ENCODE measurements at regions not wholly inside any gene's neighbourhood (a gene's known extent, or its start where the extent isn't known, plus 50 kb on each side); places are given as distances from the start of the nearest gene placed in this dataset.

GRCh38 chr15:47461652-47462141 lies 255.6 kb upstream of the SEMA6D start:
- DNase-seq (ENCODE audit: low read depth): peak; percentile 63
- TF ChIP-seq CTCF (conservative IDR thresholded peaks at IDR 0.05; ENCODE audit: low read depth, low read length): no peak
- no peak overlapping the region for H3K4me3 ChIP-seq (ENCODE audit: low read depth, low read length)

- DNase-seq (ENCODE audit: low read depth): peak; percentile 81
- H3K4me3 ChIP-seq (ENCODE audit: low read depth, low read length): no peak overlapping the region
- no peak for TF ChIP-seq CTCF (conservative IDR thresholded peaks at IDR 0.05; ENCODE audit: low read depth, low read length)
Measured at GRCh38 chr15:47466357-47466756, 250.9 kb upstream of the SEMA6D start.

- no peak for TF ChIP-seq CTCF (conservative IDR thresholded peaks at IDR 0.05; ENCODE audit: low read depth, low read length)
- no peak for DNase-seq (ENCODE audit: low read depth)
- no peak overlapping the region for H3K4me3 ChIP-seq (ENCODE audit: low read depth, low read length)
Measured at GRCh38 chr15:47470983-47471382, 246.3 kb upstream of the SEMA6D start.

GRCh38 chr15:47473106-47473725 lies 244.1 kb upstream of the SEMA6D start:
- no peak for TF ChIP-seq CTCF (conservative IDR thresholded peaks at IDR 0.05; ENCODE audit: low read depth, low read length)
- H3K4me3 ChIP-seq (ENCODE audit: low read depth, low read length): no peak overlapping the region
- no peak for DNase-seq (ENCODE audit: low read depth)

- no peak overlapping the region for H3K4me3 ChIP-seq (ENCODE audit: low read depth, low read length)
- no peak for DNase-seq (ENCODE audit: low read depth)
- TF ChIP-seq CTCF (conservative IDR thresholded peaks at IDR 0.05; ENCODE audit: low read depth, low read length): no peak
Measured at GRCh38 chr15:47473832-47474231, 243.5 kb upstream of the SEMA6D start.

GRCh38 chr15:47475336-47475735 lies 242.0 kb upstream of the SEMA6D start:
- no peak for DNase-seq (ENCODE audit: low read depth)
- TF ChIP-seq CTCF (conservative IDR thresholded peaks at IDR 0.05; ENCODE audit: low read depth, low read length): no peak
- H3K4me3 ChIP-seq (ENCODE audit: low read depth, low read length): no peak overlapping the region

- no peak overlapping the region for H3K4me3 ChIP-seq (ENCODE audit: low read depth, low read length)
- no peak for TF ChIP-seq CTCF (conservative IDR thresholded peaks at IDR 0.05; ENCODE audit: low read depth, low read length)
- DNase-seq (ENCODE audit: low read depth): no peak
Measured at GRCh38 chr15:47477341-47477740, 240.0 kb upstream of the SEMA6D start.

Measured in choroid plexus epithelial cell (primary cell).